Choroid plexus epithelial cell (primary cell): ENCODE measurements at regions not wholly inside any gene's neighbourhood (a gene's known extent, or its start where the extent isn't known, plus 50 kb on each side); places are given as distances from the start of the nearest gene placed in this dataset.

Source experiments
- DNase-seq: peaks from one replicate; pipeline ENCODE4 v3.0.0-alpha.2; 2010; ENCODE audit warnings: low read depth
- H3K4me3 ChIP-seq: 2 replicates; pipeline ENCODE4 v1.5.1; 2011; ENCODE audit warnings: low read depth, mild to moderate bottlenecking, control low read depth, low read length, moderate library complexity
- CTCF ChIP-seq: conservative IDR thresholded peaks from 2 replicates; pipeline ENCODE4 v1.5.1; 2011; ENCODE audit warnings: low read depth, mild to moderate bottlenecking, control low read depth, inconsistent platforms, low read length, moderate library complexity

- TF ChIP-seq CTCF: no peak
- no peak overlapping the region for H3K4me3 ChIP-seq
- DNase-seq: no peak
Observed at GRCh38 chr2:23320058-23320457, 64.9 kb upstream of the KLHL29 start.

GRCh38 chr2:23321751-23322150 is 63.2 kb upstream of the KLHL29 start:
- DNase-seq: no peak
- TF ChIP-seq CTCF: no peak

GRCh38 chr2:23322567-23323197 is 62.3 kb upstream of the KLHL29 start:
- no peak for TF ChIP-seq CTCF

More at GRCh38 chr2:23321751-23322150, 63.2 kb upstream of the KLHL29 start:
- H3K4me3 ChIP-seq: no peak overlapping the region

GRCh38 chr2:23323198-23323916 is 61.6 kb upstream of the KLHL29 start:
- no peak for DNase-seq
- no peak overlapping the region for H3K4me3 ChIP-seq
- no peak for TF ChIP-seq CTCF

More at GRCh38 chr2:23322567-23323197, 62.3 kb upstream of the KLHL29 start:
- DNase-seq: no peak
- no peak overlapping the region for H3K4me3 ChIP-seq

- H3K4me3 ChIP-seq: no peak overlapping the region
- no peak for TF ChIP-seq CTCF
- no peak for DNase-seq
Observed at GRCh38 chr2:23323917-23324680, 60.9 kb upstream of the KLHL29 start.

- no peak overlapping the region for H3K4me3 ChIP-seq
- no peak for DNase-seq
- TF ChIP-seq CTCF: no peak
Observed at GRCh38 chr2:23326330-23326729, 58.6 kb upstream of the KLHL29 start.
